GF-D8 (cell line): ENCODE measurements at regions not wholly inside any gene's neighbourhood (a gene's known extent, or its start where the extent isn't known, plus 50 kb on each side); places are given as distances from the start of the nearest gene placed in this dataset.

ENCODE experiments used
- DNase-seq: peaks from one replicate; lab custom pipeline; 2025; lab: John Stamatoyannopoulos, UW

DNA sequence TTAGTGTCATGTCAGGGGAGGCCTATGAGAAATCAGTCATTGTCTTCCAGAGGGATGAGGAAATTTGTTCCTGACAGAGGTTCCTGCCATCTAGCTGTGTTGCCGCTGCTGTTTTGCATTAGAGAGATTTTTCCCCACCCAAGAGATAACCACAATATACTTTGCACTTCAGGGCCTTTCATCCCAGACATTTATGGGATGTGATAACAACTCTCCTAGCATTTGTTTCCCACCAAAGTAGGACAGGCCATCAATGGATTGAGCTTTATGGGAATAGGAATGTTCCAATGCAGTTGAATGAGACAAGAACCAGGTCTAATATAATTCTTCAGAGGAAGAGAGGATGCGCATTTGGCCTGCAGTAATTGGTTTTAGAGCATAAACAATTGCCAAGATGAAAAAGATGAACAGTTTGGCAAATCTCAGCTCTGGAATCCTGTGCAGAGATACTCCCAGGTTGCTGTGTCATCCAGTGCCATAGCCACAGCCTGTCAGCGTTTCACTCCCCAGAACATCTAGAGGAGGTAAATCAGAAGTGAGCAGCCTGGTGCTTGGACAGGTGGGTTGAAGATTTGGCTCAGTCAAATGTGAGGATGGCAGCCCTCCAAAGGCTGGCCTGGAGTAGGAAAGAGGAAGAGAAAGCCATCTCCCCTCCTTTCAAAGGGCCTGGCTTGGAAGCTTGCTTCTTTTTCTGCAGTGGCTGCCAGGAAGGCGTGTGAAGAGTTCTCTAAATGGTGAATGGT lies 93.7 kb upstream of the SETBP1 start:
- no peak for DNase-seq

DNA sequence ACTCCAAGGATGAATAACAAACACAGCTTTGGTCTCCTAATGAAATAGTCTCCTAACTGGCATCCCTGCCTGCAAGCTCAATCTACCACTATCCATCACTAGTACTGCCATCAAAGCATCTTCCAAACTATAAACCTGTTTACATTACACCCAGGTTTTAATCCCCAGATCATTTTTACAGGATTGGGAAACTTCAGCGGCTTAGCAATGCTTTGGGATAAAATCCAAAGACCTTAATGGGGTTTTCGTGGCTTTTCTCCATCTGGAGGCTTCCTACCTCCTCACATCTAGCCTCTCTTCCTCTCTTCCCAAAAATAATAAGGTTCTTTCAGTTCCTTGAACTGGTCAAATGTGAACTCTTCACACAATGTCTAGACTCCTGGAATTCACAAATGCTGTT lies 92.2 kb upstream of the SETBP1 start:
- DNase-seq = no peak

DNA sequence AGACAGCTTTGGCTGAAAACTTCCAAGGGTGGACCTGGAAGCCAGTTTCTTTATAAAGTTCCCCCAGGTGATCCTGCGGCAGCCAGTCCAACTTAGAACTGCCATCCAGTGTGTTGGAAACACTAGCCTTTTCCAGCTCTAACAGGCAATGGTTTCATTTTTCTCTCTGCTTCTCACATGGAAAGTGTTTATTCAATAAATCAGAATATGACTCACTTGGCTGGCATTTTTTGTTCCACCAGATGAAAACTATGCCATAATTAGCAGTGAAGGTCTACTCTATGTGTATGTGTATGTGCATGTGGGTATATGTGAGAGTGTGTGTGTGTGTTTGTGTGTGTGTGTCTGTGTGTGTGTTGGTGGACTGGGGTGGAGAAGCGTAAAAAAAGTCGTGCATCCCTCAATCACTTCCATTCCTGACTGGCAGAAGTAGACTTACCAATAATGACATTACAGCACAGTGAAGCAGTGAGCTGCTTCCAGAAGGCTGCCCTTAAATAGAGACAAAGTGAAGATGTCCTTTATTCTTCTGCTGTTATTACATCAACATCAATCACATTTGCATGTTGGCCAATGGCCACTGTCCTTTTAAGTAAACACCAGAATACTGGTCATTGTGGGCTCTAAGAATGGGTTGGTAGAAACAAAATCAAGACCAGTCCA lies 90.9 kb upstream of the SETBP1 start:
- DNase-seq = no peak

DNA sequence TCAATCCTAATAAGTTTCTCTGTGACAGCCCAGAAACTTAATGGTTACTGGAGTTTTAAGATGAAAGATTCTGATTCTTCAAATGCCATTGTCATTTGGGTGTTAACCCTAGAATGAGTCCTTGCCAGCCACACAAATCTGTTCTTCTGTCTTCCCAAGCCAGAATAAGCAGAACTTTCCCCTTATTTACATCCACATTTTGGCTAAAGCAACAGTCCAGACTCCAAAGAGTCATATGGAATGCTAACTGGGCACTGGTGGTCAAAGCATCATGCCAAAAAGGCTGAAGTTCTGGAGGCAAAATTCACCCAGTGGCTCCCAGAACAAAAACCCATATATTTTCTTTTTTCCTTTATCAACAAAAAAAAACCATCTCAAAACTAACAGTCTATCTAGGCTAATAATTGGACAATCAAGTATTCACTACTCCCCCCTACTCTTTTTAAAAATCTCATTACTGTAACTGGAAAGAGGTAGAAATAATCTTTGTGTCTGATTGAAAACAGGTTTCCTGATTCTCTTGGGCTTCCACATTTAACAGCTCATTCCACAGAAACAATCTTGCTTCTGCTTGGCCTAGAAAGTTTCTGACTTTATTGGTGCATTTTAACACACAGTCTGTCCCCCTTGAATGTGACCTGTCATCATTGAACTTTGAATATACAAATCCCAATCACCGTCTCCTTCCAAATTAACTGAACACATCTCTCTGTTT lies 89.6 kb upstream of the SETBP1 start:
- no peak for DNase-seq

DNA sequence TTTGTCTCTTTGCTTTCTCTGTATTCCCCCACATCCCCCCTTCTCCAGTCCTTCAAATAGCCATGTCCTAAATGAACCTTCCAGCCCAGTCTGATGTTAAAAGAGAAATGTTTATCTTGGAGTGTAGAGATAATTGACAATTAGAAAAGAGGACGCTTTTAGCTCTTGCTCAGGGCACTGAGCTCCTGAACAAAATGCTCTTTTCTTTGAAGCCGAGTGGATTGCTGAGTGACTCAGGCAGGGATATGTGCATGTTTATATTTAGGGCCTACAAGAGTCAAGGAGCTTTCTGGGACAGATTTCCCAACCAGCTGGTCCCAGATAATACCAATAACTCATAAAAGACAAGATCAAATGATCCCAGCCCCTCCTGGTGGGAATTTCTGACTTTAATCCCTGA lies 88.0 kb upstream of the SETBP1 start:
- no peak for DNase-seq

DNA sequence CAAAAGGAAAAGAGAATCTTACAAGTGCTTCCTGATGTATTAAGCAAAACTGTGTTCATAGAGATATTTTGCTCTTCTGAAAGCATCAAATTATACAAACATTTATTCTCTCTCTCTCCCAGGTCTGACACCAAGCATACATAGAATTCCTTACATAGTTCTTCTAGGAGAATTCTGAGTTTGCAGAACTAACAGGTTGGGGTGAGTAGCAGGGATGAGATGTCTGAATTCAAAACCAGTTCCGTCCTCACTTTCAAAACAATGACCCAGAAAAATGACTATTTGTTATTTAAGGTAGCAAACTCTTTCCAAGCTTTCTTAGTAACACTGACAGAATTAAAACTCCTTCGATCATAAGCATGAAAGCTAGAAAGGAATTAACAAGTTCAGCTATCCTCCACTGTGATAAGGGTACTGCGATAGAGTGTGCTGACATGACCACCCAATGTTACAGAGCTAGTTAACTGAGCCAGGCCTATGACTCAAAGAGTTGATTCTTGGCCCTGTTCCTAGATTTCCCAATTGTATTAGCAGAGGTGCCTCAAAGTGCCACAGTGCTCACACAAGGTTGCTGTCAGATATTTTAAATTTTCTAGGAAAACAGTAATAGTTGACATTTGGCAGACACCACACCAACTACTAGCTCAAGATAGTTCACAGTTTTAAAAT lies 85.8 kb upstream of the SETBP1 start:
- DNase-seq = no peak

DNA sequence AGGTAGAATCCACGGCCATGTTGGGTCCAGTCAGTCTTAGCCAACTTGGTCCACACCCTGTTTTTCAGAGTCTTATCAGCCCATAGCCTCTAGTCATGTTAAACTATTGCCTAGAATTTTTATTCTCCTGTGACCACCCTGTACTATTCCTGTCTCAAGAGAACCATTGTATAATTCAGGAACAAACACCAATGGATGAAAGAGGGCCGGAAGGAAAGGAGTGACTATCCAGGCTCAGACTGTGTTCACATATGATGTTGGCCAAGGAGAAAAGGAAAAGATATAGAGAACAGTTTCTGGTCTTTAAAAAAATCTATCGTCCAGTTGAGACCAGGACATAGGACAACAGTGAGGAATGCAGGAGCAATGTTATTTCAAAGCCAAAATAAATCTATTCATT lies 82.9 kb upstream of the SETBP1 start:
- no peak for DNase-seq

DNA sequence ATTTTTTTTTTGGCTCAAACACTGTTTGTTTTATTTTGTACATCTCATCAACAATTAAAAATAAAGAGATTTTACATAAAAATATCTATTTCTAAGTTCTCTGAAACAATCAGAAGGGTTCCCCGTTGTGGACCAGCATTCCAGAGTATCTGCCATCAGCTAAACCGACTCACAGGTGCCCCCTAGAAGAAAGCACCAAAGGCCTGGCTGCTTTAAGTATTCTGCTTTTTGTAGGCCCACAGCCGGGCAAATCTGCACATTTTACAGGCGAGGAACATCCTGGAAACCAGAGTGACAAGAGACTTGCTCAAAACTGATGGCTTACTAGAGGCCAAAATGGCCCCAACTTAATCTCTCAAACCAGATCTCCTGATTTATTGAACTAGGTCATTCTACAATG lies 82.2 kb upstream of the SETBP1 start:
- no peak for DNase-seq

DNA sequence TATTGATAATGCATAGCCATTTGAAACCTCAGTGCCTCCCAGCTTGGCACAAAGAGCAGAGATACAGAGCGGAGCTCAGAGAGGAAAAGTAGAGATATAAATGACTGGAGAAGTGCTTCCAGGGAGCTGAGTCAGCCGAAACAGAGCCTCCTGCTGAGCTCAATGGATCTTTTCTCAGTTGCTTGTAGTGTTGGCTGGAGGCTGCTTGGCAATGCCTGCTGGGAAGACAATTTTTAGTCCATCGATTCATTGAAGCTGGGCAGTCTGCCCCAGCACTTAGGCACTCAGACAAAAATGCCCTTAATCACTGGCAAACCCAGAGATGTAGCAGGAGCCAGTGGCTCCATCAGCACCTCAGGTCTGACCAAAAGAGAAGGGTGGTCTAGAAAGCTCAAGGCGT lies 81.3 kb upstream of the SETBP1 start:
- DNase-seq = no peak

DNA sequence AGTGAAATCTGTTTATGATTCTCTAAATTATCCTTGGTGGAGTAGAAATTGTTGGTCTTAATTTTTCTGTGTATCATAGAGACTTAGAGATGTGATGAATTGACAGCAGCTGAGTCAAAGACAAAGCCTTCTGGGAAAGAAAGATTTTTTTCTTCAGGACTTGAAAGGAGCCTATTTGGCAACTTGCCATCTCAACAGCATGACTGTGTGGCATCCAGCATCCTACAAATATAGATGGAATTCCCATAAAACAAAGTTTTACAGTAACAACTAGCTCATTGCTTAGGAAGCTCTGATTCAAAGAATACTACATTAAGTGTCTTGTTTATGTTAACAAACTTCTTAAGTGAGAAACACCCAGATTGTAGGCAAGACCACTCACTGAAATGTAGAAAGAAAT lies 79.2 kb upstream of the SETBP1 start:
- DNase-seq = no peak

DNA sequence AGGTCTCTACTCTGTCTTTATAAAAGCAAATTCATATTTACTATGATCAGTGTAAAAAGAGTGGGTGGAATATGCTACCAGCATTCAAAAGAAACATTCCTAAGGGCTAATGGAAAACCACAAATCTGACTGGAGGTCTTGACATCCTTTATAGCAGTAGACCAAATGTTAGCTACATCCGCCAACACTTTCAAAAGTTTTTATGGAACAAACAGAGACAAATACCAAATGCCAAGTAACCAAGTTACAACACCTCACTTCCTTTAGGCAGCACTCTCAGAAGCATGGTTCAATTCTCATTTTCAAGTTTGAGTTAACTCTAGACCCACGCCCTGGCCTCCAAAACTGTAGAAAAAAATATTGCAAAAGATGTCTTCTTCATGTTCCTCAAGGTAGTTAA lies 78.3 kb upstream of the SETBP1 start:
- no peak for DNase-seq

DNA sequence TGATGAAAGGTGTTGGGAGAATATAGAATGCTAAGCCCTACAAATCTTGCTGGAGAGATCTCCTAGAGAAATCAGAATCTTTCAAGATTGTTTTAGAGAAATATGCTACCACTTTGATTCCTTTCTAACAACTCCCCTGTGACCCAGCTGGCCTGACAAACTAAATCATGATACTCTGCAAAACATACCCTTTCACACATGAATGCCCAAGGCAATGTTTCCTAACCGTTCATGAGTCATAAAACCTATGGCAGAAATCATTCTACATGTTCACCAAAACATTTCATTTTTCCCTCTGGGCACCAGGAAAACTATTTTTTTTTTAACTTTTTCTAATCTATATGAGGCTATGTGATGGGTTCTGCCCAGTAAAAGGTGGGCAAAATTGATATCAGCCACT lies 77.8 kb upstream of the SETBP1 start:
- no peak for DNase-seq

DNA sequence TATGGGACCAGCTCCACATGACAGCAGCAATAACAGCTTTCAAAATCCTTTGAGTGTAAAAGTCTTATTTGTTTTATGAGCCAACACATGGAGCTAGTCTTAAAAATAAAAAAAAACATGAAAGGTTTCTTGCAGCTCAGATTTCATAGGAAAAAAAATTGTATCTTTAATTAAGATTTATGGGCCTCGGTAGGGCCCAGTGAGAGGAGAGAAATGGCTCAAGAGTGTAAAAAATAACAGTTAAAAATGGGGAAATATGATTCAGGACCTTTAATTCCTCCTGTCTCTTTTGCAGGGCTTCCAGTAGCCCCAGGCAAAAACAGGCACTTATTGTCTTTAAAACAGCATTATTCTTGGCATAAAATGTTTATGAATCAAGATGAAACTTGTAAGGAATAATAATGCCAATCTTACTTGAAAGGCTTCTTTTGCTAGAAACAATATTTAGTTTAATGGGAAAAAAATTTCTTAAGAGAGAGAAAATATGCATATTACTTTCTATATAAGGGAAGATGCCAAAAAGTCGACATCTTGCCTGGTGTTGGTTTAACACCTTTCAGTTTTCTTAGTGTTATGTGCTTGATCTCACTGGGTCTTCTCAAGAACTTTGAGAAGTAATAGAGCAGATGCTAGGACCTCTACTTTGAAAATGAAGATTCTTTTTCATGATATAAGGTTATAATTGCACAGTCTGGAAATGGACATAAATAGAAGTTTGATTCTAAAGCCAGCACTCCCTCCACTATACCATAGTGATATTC lies 71.3 kb upstream of the SETBP1 start:
- DNase-seq = no peak

DNA sequence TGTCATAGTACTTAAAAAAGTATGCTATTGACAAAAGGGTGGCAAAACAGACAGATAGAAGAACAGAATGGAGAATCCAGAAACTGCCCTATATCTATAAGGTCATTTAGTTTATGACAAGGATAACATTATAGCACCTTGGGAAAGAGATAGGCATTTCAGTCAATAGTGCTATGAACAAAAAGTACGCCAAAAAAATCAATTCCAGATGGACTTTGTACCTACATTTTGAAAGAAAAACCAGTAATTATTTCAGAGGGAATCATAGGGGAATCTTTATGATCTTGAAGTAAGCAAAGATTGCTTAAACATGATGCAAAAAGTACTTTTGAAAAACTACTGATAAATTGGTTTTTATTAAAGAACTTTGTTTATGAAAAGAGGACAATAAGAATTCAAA lies 59.9 kb upstream of the SETBP1 start:
- no peak for DNase-seq

DNA sequence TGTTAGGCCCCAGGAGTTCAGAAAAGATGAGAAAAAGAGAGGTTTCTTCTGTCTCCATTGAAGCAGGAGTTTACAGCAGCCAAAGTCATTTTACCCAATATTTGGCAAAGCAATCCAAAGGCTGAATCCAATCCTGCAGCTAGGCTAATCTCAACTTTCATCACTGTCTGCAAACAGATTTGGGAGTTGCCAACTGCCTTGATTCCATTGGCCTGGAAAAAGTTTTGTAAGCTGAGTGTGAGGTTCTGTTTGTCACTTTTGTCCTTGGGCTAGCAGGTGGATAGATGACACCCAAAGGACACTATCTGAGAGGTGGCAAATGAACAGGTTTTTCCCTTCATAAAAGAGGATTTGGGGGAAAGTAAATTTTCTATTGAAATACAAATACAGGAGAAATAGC lies 56.6 kb upstream of the SETBP1 start:
- DNase-seq = no peak

DNA sequence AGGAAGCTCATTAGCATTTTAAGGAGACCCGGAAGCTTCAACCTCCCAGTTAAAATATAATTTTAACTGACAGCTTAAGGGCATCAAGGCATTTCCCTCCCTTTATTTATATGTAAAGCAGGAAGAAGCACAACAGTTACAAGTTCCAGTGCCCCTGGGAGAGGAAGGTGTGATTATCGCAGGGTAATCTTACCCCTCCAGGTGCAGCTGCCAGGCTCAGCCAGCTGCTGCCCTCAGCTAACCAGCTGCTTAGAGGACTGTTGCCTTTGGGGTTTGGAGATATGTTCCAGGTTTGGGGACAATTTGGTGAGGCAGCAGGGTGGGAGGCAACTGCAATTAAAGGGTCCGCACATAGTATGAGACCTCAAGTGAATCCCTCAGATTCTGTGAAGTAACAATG lies 55.3 kb upstream of the SETBP1 start:
- DNase-seq = no peak

DNA sequence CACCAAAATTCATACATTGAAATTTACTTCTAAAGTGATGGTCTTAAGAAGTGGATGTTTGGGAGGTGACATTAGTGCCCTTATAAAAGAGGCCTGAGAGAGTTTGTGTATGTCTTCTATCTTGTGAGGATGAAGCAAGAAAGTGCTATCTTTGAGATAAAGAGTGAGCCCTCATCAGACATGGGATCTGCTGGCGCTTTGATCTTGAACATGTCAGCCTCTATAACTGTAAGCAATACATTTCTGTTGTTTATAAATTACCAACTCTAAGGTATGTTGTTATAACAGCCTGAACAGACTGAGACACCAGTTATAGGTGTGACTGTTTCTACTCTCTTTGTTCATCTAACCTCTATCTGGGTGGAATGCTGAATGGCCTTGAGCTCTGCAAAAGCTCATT lies 54.5 kb upstream of the SETBP1 start:
- DNase-seq = no peak

DNA sequence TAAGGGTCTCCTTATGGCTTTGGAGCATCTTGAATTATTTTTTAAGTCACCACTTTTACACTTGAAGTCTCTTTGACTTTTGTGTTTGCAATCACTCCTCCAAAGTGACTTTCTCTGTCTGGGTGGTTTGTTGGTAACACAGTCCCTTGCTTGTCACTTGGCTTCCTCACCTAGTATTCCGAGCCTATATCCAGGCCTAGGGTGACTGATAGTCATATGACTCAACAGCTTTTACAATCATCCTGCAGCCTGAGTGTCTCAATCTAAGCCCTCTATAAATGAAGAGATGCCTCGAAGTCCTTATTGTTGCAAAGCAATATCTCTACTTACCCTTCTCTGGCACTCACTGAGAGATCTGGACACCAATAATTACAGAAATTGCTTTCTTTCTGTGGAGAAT lies 53.9 kb upstream of the SETBP1 start:
- no peak for DNase-seq

DNA sequence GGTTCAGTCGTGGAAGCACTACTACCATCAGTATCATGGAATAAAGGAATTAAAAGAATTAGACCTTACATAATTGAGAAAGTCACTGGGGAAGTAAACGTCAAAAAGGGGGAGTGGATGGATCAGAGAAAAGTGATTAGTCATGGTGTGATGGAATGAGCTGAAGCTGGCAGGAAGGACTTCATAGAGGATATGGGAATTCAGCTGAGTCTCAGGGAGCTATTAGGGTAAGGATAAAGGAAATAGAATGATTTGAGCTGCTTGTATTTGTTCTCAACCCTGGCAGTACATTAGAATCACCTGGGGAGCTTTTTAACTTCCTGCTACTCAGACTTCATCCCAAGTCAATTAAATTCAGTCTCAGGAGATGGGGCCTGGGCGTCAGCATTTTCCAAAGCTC lies 53.4 kb upstream of the SETBP1 start:
- DNase-seq = no peak

DNA sequence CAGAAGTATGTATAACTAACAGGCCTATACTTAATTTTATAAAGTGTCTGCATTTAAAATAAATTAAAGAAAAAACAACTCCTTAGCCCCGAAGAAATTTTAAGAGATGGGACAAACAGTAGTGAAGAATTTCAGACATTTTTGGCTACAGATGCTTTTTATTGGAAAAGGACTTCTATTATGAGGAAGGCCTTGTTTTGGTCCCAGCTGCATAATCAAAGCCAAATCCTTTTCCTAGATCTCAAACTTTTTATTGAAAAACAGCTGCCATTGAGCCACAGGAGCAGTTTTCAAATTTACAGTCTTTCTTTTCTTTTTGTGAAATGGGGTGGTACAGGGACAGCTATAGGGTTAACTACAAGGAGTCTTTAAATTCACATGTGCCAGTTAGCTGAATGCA lies 51.3 kb upstream of the SETBP1 start:
- no peak for DNase-seq

DNA sequence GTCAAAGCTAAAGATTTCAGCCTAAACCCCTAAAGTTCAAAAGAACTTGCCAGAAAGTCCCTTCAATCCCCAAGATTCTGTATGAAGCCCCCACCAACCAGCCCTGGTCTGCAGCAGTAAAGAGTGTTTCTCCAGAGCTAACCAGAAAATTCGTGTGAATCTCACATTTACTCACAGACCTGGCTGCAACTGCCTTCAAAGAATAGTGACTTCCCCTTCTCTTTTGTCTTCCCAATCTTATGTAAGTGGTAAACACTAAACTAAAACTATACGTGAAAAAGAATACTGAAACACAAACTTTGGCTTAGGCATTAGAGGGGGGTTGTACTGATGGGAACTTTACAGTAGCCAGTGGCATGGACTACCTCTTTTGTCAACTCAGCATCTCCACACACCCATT lies 50.6 kb upstream of the SETBP1 start:
- no peak for DNase-seq
